ENCODE measurements at regions not wholly inside any gene's neighbourhood (a gene's known extent, or its start where the extent isn't known, plus 50 kb on each side); places are given as distances from the start of the nearest gene placed in this dataset.

DNA sequence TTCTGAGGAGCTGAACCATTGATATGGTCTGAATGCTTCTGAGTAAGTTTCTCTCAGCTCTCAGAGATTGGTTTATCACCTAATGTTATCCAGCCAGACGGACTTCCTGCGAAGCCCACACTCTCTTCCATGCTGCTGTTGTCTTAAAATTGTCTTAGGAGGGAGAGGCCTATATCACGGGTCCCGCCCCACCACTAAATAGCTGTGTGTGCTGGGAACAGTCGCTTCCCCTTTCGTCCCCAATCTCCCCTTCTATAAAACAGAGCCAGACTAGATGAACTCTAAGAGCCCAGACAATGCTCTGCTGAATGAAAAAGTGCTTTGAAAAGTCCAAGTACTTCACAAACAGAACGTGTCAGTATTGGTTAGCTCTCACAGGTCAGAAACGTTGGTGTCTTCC lies 81.4 kb upstream of the AKIP1 start:
- H3K4me3 ChIP-seq (ENCODE audit: low read depth, low read length), result no peak overlapping the region
- DNase-seq (ENCODE audit: low read depth), result no peak
- no peak for TF ChIP-seq CTCF (conservative IDR thresholded peaks at IDR 0.05; ENCODE audit: low read depth, low read length)

DNA sequence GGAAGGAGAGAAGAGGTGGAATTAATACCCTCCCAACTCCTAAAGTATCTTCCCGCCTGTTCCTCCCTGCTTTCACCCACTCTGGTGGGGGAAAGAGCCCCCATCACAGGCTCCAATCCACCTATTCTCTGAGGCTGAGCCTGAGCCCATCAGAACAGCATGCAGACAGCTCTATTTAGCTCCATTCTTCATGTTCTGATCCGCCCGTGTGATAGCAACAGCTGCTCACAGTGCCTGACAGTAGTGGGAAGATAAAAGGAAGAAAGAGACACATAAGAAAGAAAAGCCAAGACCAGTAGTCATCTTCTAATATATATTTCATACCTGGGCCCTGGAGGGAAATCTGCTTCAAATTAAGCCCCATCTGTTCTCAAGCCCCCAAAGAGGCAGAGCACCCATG lies 80.3 kb upstream of the AKIP1 start:
- DNase-seq (ENCODE audit: low read depth), result no peak
- TF ChIP-seq CTCF (conservative IDR thresholded peaks at IDR 0.05; ENCODE audit: low read depth, low read length), result no peak
- H3K4me3 ChIP-seq (ENCODE audit: low read depth, low read length), result no peak overlapping the region

DNA sequence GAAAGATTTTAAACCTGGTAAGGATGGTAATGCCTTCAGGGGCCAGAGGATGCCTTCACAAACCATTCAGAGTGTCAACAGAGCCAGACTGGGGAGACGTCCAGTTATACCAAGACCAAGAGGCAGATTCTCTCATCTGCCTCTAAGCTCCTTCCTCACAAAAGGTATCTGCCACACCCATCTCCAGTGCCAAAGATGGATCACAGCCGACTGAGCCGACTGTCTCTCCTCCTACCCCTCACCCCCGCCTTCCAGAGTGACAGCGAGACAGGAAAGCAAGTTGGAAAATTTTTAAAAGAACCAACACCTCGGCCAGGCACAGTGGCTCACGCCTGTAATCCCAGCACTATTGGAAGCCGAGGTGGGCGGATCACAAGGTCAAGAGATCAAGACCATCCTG lies 79.1 kb upstream of the AKIP1 start:
- no peak for DNase-seq (ENCODE audit: low read depth)
- TF ChIP-seq CTCF (conservative IDR thresholded peaks at IDR 0.05; ENCODE audit: low read depth, low read length), result no peak
- no peak overlapping the region for H3K4me3 ChIP-seq (ENCODE audit: low read depth, low read length)

DNA sequence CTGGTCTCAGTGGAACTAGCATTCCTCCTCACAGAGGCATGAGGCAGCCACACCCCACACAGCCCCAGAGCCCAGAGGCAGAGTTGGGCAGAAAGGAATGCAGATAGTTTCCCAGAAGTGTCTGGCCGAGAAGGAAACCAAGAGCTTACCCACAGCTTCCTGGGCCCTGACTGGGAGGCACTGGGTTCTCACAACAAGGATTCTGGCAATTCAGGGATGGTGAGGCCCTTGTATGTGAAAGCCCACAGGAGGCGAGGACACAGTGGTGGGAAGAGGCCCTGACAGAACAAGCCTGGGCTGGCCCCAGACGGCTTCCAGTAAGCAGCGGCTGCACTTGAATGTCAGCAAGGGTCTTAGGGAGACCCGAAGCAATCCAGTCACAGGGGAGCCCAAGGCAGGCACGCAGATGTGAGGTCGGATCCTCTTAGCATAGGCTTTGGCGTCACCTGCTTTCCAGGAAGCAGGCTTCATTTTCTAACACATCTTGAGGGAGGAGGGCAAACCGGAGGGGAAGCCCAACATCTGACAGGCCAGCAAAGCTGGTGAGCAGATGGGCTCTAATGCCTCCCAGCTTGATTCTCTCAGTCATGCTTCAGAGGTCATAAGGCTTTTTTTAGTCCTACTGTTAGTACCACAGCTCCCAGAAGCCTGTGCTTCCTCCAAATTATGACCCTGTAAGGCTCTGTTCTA lies 78.3 kb upstream of the AKIP1 start:
- H3K4me3 ChIP-seq (ENCODE audit: low read depth, low read length), result no peak overlapping the region
- DNase-seq (ENCODE audit: low read depth), result no peak
- no peak for TF ChIP-seq CTCF (conservative IDR thresholded peaks at IDR 0.05; ENCODE audit: low read depth, low read length)

DNA sequence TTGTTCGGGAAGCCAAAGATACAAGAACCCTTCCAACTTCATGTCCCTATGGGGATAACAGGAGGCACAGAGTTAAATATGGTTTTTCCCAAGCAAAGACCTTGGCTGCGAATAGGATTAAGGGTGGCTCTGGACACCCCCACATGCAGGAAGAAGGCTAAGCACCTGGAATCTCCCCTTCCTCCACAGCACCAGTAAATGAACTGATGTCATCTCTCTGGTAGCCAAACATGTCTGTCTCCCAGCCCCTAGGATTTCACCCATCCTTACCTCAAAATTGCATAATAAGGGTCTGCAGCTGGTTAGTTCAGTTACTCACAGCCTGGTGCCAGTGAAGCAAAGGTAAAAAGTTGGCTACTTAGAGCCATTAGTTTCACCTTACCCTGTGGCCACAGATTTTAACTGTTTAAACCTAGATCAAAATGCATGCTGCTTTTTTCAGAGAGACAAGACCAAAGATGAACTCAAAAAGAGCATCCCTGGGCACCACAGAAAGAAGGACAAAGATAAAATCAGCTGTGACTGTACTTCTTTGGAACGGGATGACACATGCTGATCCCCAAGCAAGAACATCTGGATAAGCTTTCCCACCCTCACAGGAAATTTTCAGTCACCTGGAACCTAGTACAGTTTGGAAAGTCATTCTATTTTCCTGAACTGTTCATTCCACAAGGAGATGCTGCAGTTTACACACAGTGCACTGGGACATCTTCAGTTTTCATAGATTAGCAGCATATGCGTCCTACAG lies 77.2 kb upstream of the AKIP1 start:
- no peak for TF ChIP-seq CTCF (conservative IDR thresholded peaks at IDR 0.05; ENCODE audit: low read depth, low read length)
- no peak for DNase-seq (ENCODE audit: low read depth)
- no peak overlapping the region for H3K4me3 ChIP-seq (ENCODE audit: low read depth, low read length)

DNA sequence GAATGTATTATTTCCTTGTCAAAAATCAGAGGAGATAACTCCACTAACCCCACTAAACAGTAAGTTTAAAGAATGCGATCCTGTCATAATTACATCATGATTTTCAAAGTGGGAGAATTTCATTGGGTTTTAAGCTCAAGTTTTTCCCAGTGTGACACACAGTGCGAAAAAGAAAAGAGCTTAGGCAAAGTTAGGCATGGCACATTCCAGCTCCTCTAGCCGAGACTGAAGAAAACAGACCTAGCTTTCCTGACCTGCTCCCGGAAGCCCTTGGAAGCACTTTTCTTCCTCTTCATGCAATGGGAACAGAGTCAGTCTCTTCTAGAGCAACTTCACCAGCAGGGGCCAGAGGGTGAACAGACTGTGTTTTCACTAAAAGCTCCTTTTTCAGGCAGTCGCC lies 76.6 kb upstream of the AKIP1 start:
- H3K4me3 ChIP-seq (ENCODE audit: low read depth, low read length), result no peak overlapping the region
- no peak for TF ChIP-seq CTCF (conservative IDR thresholded peaks at IDR 0.05; ENCODE audit: low read depth, low read length)
- DNase-seq (ENCODE audit: low read depth), result no peak

DNA sequence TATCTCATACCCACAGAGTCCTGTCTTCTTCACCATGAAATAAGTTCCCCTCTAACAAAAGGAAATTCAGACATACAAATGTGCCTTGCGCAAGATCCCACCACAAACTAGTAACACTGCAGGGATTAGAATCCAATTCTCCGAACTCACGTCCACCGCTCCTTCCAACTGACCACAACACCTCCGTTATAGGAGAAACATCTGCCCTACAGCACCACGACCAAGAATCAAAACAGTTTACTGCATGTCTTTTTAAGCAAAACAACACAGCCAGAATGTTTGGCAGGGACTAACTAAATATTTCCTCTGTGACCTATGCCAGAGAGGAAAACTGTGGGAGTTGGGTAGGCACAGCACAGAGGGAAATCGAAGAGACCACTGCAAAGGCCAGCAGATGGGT lies 72.7 kb upstream of the AKIP1 start:
- TF ChIP-seq CTCF (conservative IDR thresholded peaks at IDR 0.05; ENCODE audit: low read depth, low read length), result no peak
- DNase-seq (ENCODE audit: low read depth), result no peak
- H3K4me3 ChIP-seq (ENCODE audit: low read depth, low read length), result no peak overlapping the region

Measured in epithelial cell of proximal tubule (primary cell).